HUDEP-2 (cell line): ENCODE measurements at regions not wholly inside any gene's neighbourhood (a gene's known extent, or its start where the extent isn't known, plus 50 kb on each side); places are given as distances from the start of the nearest gene placed in this dataset.
A peak's percentile ranks its signal among the peaks of the same experiment; 100 is the strongest.

Experiments used
- DNase-seq, 76 experiments: peaks; one replicate each; lab custom pipeline; 2025; ENCODE audit not compliant: unreplicated experiment in 76 of 76; lab: John Stamatoyannopoulos, UW

GRCh38 chr4:167642250-167642649 lies 408.0 kb upstream of the SPOCK3 start:
- no peak for DNase-seq

DNA sequence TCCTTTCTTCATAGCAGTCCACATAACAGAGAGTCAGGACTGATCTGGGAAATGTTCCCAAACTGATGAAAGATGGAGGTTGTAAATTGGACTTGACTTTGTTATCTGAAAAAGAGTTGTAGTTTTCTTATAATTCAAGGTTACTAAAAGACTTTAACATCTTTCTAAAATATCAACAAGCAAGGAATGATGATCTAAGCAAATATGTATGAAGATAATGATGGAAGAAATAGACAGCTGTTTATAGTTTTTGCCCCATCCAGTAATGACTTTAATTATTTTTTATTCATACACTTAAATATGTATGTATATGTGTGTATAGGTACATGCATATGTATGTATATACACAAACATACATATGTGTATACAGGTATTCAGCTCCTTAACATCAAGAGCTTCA lies 411.1 kb upstream of the SPOCK3 start:
- DNase-seq, result no peak

GRCh38 chr4:167652267-167652666 lies 418.0 kb upstream of the SPOCK3 start:
- DNase-seq, result no peak

- no peak for DNase-seq
Observed at GRCh38 chr4:167688660-167689142, 403.6 kb upstream of the ANXA10 start.

DNA sequence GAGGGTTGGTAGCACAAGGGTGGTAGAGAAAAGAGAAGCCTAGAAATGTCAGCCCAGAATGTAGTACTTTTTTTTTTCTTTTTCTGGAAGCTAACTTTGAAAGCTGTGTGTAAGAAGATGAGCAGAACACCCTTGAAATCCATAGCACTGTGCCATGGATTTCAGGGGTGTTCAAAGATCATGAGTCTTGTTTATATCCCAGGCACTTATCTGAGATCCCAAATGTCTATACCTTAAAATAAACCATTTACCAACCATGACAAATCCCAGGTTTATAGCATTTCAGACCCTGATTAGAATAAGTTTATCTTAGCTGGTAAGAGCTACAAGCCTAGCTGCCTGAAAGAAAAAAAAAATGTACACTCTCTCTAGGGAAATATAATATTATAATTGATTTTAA lies 389.9 kb upstream of the ANXA10 start:
- no peak for DNase-seq

GRCh38 chr4:167711517-167711916 lies 380.8 kb upstream of the ANXA10 start:
- DNase-seq, result no peak

DNA sequence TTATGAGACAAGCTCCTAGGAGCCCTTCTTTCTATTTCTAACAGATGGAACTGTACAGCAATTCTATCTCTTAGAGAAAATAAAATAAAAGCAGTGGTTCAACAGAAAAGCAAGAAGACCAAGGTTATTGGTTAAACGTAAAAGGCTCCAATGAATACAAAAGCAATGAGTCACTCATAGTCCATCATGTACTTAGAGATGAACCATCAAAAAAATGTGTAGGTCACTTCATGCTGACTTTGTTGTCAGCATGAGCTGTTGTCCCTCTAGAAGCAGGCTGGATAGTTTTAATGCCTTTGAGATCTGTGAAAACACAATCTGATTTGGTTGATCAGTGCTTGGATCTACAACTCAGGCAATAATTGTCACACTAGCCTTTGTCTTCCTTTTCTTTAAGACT lies 378.6 kb upstream of the ANXA10 start:
- DNase-seq, result no peak

- no peak for DNase-seq
Observed at GRCh38 chr4:167715176-167715575, 377.2 kb upstream of the ANXA10 start.

GRCh38 chr4:167717495-167717894 lies 374.8 kb upstream of the ANXA10 start:
- DNase-seq, result no peak

GRCh38 chr4:167721617-167722486 lies 370.5 kb upstream of the ANXA10 start:
- DNase-seq, result no peak

DNA sequence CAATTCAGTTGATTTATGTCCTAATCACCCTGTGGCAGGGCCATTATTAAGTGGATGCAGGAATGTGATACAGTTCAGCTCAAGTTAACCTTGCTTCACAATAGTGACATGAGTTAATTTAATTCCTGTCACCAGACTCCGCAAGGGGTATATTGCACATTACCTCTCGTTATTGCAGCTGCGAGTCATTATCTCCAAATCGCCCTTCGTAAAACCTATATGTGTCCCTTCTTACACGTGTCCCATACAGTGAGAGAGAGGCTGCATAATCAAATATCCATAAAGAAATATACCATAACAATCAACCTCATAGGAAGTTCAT lies 369.9 kb upstream of the ANXA10 start:
- no peak for DNase-seq

- no peak for DNase-seq
Observed at GRCh38 chr4:167724941-167725340, 367.4 kb upstream of the ANXA10 start.

DNA sequence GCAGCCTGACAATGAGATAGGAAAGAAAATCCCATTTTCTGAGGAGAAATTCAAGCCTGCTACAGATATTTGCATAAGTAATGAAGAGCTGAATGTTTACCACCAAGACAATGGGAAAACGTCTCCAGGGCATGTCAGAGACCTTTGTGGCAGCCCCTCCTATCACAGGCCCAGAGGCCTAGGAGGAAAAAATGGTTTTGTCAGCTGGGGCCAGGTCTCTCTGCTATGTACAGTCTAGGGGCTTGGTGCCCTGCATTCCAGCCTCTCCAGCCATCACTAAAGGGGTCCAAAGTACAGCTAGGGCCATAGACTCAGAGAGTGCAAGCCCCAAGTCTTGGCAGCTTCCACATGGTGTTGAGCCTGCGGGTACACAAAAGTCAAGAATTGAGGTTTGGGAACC lies 361.6 kb upstream of the ANXA10 start:
- DNase-seq, result no peak

DNA sequence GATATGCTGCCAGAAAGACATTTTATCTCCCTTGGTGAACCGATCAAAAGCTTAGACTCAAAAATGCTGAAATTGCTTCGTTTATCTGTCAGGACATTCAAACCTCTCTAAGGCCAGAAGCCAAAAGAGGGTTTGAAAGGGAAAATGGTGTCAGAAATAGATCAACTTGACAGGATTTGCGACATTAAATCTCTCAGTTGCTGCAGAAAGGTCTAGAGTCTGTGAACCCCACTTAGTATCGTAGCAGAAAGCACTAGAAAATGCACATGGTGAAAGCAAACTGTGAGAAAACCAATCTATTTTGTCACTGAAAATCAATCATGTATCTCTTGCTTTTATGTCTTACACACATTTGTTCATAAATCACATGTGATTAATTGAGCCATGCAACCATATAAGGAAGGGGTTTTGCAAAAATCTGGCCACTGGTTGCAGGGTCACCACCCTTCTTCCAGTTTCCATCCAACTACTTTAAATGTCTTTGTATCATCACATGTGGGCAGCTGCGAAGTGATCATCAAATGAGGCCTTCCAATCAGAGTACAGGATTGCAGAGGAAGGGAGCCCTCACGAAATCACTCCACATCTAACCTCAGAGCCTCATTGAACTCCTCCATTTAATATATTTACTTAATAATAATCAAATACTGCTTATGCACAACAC lies 347.2 kb upstream of the ANXA10 start:
- no peak for DNase-seq

DNA sequence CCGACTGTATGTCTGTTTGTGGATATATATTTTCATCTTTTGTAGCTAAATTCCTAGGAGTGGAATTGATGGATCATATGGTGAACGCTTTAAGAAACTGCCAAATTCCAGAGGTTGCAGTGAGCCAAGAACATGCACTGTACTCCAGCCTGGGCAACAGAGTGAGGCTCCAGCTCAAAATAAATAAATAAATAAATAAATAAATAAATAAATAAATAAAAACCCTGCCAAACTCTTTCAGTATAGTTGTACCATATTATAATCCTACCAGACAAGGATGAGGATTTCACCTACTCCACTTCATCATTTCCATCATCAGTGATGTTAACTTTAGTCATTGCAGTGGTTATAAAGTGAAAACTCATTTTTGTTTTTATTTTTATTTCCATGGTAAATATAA lies 325.1 kb upstream of the ANXA10 start:
- no peak for DNase-seq

DNA sequence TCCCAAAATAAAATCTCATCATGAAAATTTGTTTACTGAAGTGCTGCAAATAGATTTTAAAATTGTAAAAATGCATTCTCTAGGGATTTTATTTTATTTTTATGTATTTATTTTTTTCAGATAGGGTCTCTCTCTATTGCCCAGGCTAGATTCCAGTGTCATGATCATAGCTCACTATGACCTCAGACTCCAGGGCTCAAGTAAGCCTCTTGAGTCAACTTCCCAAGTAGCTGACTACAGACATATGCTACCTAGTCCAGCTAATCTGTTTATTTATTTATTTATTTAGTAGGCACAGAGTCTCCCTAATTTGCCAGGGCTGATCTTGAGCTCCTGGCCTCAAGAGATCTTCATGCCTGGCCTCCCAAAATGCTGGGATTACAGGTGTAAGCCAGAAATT lies 317.7 kb upstream of the ANXA10 start:
- DNase-seq, result no peak

- DNase-seq, result no peak
Observed at GRCh38 chr4:167775375-167775774, 317.0 kb upstream of the ANXA10 start.

- DNase-seq, result peak in 2 of 76 experiments; percentile 0 to 1
Observed at GRCh38 chr4:167779280-167779679, 313.1 kb upstream of the ANXA10 start.

- DNase-seq, result no peak
Observed at GRCh38 chr4:167779864-167780263, 312.5 kb upstream of the ANXA10 start.

- DNase-seq, result no peak
Observed at GRCh38 chr4:167784826-167785225, 307.5 kb upstream of the ANXA10 start.

DNA sequence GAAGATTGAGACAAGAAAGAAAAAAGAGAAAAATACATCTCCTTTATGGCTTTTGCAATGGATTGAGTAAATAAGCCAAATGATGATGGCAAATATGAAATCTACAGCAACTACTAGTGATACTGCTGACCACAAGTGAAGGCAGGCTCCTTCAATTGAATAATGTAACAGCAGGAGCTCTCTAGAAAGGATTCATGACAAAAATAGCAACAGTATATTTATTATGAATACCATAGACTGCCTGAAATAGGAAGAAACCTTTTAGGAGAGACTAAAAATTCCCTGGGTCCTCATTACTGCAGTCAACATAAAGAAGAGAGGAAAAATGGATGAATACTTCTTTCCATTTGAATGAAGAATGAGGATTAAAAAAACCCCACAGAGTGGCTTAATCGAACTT lies 306.8 kb upstream of the ANXA10 start:
- DNase-seq, result no peak

- DNase-seq, result no peak
Observed at GRCh38 chr4:167786504-167786903, 305.8 kb upstream of the ANXA10 start.
